Transverse colon (tissue), 4 donors: ENCODE measurements at regions not wholly inside any gene's neighbourhood (a gene's known extent, or its start where the extent isn't known, plus 50 kb on each side); places are given as distances from the start of the nearest gene placed in this dataset.

ENCODE experiments used
- DNase-seq: peaks from one replicate; pipeline ENCODE4 v3.0.0-alpha.2; 2019
- H3K27ac ChIP-seq, 4 donors: fragments of 200-600 bp; sonication (generic); 2 replicates each; pipeline ENCODE4 v1.5.1; 2016 to 2018; ENCODE audit warnings: inconsistent platforms in 4 of 4
- H3K27me3 ChIP-seq: fragments of 200-600 bp; sonication (generic); 2 replicates; pipeline ENCODE4 v1.5.1; 2017; ENCODE audit warnings: inconsistent platforms
- H3K36me3 ChIP-seq, 4 donors: fragments of 200-600 bp; sonication (generic); 2 replicates each; pipeline ENCODE4 v1.5.1; 2017 to 2019; ENCODE audit warnings: inconsistent platforms in 4 of 4
- H3K4me1 ChIP-seq, 4 donors: fragments of 200-600 bp; sonication (generic); 2 replicates each; pipeline ENCODE4 v1.5.1; 2017 to 2020; ENCODE audit warnings: inconsistent platforms in 4 of 4
- H3K4me3 ChIP-seq, 4 donors: fragments of 200-600 bp; sonication (generic); 1 replicate in 1 of 4; 2 replicates in 3 of 4; pipeline versions ENCODE4 v1.5.1 to v1.6.1; 2017 to 2019; ENCODE audit warnings: inconsistent platforms in 4 of 4
- H3K9me3 ChIP-seq, 2 donors: fragments of 200-600 bp; sonication (generic); 2 replicates each; pipeline ENCODE4 v1.5.1; 2017 to 2019; ENCODE audit warnings: inconsistent platforms in 2 of 2
- CTCF ChIP-seq, 5 experiments: fragments of 200-600 bp in 3 of 5; fragments of 450-650 bp in 2 of 5; sonication (generic) in 3 of 5; IDR thresholded peaks; 1 replicate in 2 of 5; 2 replicates in 3 of 5; pipeline ENCODE4 v1.5.1; 2016 to 2017; ENCODE audit warnings: antibody characterized with exemption in 5 of 5, inconsistent platforms in 3 of 5, mild to moderate bottlenecking in 2 of 5, moderate library complexity in 1 of 5
- EP300 ChIP-seq: sonication (generic); formaldehyde crosslinking; IDR thresholded peaks from one replicate; pipeline ENCODE4 v1.6.1; 2017; ENCODE audit warnings: antibody characterized with exemption, low read depth
- POLR2A ChIP-seq: fragments of 450-650 bp; IDR thresholded peaks from one replicate; pipeline ENCODE4 v1.6.1; 2016; ENCODE audit warnings: antibody characterized with exemption, mild to moderate bottlenecking, moderate library complexity
- POLR2AphosphoS5 ChIP-seq, 3 donors: sonication (generic); formaldehyde crosslinking; IDR thresholded peaks; one replicate each; pipeline ENCODE4 v1.6.1; 2016; ENCODE audit warnings: antibody characterized with exemption in 3 of 3
- WGBS, 2 donors: methylation state at CpG; one replicate each; pipeline ENCODE4 v1.1.5; 2018; ENCODE audit warnings: low coverage in 1 of 2; 5-methylcytosine and 5-hydroxymethylcytosine counted together
- in situ Hi-C, 4 donors: fragments of 200-750 bp; cut with MboI; loops; one replicate each; pipeline versions ENCODE4 v1.15.0 to v1.15.1; 2017; ENCODE audit warnings: low sequenced_read_pairs in 3 of 4, low pct_ligation_motif_present in 1 of 4, low pct_unique_long_range_greater_than_20kb in 1 of 4
- intact Hi-C: fragments of 100-400 bp; cut with DNase I; formaldehyde crosslinking; loops from one replicate; pipeline ENCODE4 v1.15.1; 2023; ENCODE audit warnings: low total_unique reads

- Histone ChIP-seq H3K9me3 (peaks cover 0 to 6% of the 10 kb centered on the region in 2 donors), H3K4me3 (no peak overlapping the region), H3K4me1 (no peaks in the 10 kb centered on the region), H3K36me3 (no peaks in the 10 kb centered on the region), H3K27me3 (no peaks in the 10 kb centered on the region), H3K27ac (no peak overlapping the region)
- 36 to 44% methylated on average over 1 of the region's 1 CpG for WGBS, 2 donors
- no peak for DNase-seq
- intact Hi-C loops = no loop called here
- in situ Hi-C loops = no loop called here
- no peak for TF ChIP-seq POLR2AphosphoS5 (IDR thresholded peaks at IDR 0.05)
- no peak for TF ChIP-seq EP300
- TF ChIP-seq POLR2A = no peak
- TF ChIP-seq CTCF (IDR thresholded peaks at IDR 0.05) = peak; percentile 10 to 33 (median 28)
These were observed 98.6 kb upstream of the ADAMTS19 start for GRCh38 chr5:129361441-129362025.

- no peaks in the 10 kb centered on the region for H3K36me3 ChIP-seq
- TF ChIP-seq CTCF (IDR thresholded peaks at IDR 0.05) (no peak), POLR2AphosphoS5 (IDR thresholded peaks at IDR 0.05) (no peak), EP300 (no peak), POLR2A (no peak)
- no peaks in the 10 kb centered on the region for H3K27me3 ChIP-seq
- no peak overlapping the region for H3K27ac ChIP-seq
- H3K4me3 ChIP-seq = no peak overlapping the region
- intact Hi-C loops (no loop called here), in situ Hi-C loops (no loop called here)
- no peak for DNase-seq
- H3K4me1 ChIP-seq = no peaks in the 10 kb centered on the region
- peaks cover 0 to 6% of the 10 kb centered on the region in 2 donors for H3K9me3 ChIP-seq
These were observed 97.6 kb upstream of the ADAMTS19 start for GRCh38 chr5:129362456-129362855.

- no peak for TF ChIP-seq POLR2A
- no peak for TF ChIP-seq POLR2AphosphoS5 (IDR thresholded peaks at IDR 0.05)
- TF ChIP-seq EP300 = no peak
- TF ChIP-seq CTCF (IDR thresholded peaks at IDR 0.05) = no peak
- intact Hi-C loops (loop anchor here (1.0 kb wide), 1 partner anchor 21 kb away; no protein-coding TSS in a partner anchor), in situ Hi-C loops (no loop called here)
- Histone ChIP-seq H3K4me3 (no peak overlapping the region), H3K27me3 (no peaks in the 10 kb centered on the region), H3K9me3 (peaks cover 0 to 6% of the 10 kb centered on the region in 2 donors), H3K27ac (no peak overlapping the region), H3K36me3 (no peaks in the 10 kb centered on the region), H3K4me1 (no peaks in the 10 kb centered on the region)
- DNase-seq = no peak
These were observed 96.1 kb upstream of the ADAMTS19 start for GRCh38 chr5:129363991-129364390.

GRCh38 chr5:129367883-129368282 is 92.2 kb upstream of the ADAMTS19 start:
- H3K9me3 ChIP-seq = peaks cover 0 to 6% of the 10 kb centered on the region in 2 donors
- H3K4me3 ChIP-seq = no peak overlapping the region
- TF ChIP-seq POLR2AphosphoS5 (IDR thresholded peaks at IDR 0.05) = no peak
- DNase-seq = no peak
- in situ Hi-C loops = no loop called here
- no peaks in the 10 kb centered on the region for H3K27me3 ChIP-seq
- no peak overlapping the region for H3K27ac ChIP-seq
- H3K36me3 ChIP-seq = no peaks in the 10 kb centered on the region
- intact Hi-C loops = no loop called here
- no peaks in the 10 kb centered on the region for H3K4me1 ChIP-seq
- 33 to 57% methylated on average over 1 of the region's 1 CpG for WGBS, 2 donors

- 73 to 75% methylated on average over 2 of the region's 2 CpGs for WGBS, 2 donors
- no peaks in the 10 kb centered on the region for H3K36me3 ChIP-seq
- peaks cover 0 to 7% (median 3%) of the 10 kb centered on the region in 4 donors for H3K4me1 ChIP-seq
- in situ Hi-C loops (no loop called here), intact Hi-C loops (no loop called here)
- no peak for DNase-seq
- no peak overlapping the region for H3K4me3 ChIP-seq
- H3K27me3 ChIP-seq = no peaks in the 10 kb centered on the region
- no peak overlapping the region for H3K27ac ChIP-seq
- H3K9me3 ChIP-seq = no peaks in the 10 kb centered on the region
- TF ChIP-seq CTCF (IDR thresholded peaks at IDR 0.05) (no peak), POLR2A (no peak), POLR2AphosphoS5 (IDR thresholded peaks at IDR 0.05) (no peak), EP300 (no peak)
These were observed 88.1 kb upstream of the ADAMTS19 start for GRCh38 chr5:129372025-129372424.
